ENCODE measurements at regions not wholly inside any gene's neighbourhood (a gene's known extent, or its start where the extent isn't known, plus 50 kb on each side); places are given as distances from the start of the nearest gene placed in this dataset.
"Not testable (repeated sequence)": the region's sequence is repeated elsewhere in the genome, so short reads cannot be mapped to it uniquely, and the experiment has no call there.

DNA sequence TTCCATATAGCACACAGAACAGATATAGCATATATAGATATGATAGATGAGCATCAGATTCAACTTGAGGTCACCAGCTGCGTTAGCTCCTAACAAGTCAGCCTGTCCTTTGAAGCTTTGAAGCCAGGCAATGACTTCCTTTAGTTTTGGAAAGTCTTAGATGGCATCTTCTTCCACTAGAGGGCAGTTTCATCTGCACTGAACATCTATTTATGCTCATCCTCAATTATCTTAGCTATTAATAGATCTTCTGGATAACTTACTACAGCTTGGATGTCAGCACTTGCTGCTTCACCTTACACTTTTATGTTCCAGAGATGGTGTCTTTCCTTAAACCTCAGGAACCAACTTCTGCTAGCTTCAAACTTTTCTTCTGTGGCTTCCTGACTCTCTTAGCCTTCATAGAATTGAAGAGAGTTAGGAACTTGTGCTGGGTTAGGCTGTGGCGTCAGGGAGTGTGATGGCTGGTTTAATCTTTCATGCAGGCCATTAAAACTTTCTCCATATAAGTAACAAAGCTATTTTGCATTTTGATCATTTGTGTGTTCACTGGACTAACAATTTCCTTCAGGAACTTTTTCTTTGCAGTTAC lies 1401.4 kb downstream of the EFNA5 start:
- Histone ChIP-seq H3K9me3 (replicated peaks) (0 out of 2 replicates have a peak, but pooled peaks cover 2% of the 10 kb centered on the region), H3K4me3 (no peak overlapping the region), H3K4me1 (no peaks in the 10 kb centered on the region), H3K27ac (no peak overlapping the region), H3K27me3 (no peaks in the 10 kb centered on the region), H3K36me3 (no peaks in the 10 kb centered on the region)
- peak in 1 of 2 experiments; percentile 47 for DNase-seq

DNA sequence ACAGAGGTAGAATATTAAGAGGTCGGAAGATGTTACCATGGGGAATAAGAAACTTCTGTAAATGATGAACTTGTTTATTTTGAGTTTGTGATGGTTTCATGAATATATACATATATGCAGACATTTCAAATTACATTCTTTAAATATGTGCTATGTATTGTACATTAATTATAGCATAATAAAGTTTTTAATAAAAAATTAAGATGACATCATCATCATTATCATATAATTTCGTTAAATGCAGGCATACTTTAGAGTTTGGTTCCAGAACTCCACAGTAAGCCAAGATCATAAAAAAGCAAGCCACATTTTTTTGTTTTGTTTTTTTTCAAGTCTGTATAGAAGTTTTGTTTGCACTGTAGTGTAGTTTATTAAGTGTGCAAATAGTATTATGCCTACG lies 1403.5 kb downstream of the EFNA5 start:
- Histone ChIP-seq H3K27ac (no peak overlapping the region), H3K36me3 (no peaks in the 10 kb centered on the region), H3K27me3 (no peaks in the 10 kb centered on the region), H3K4me3 (no peak overlapping the region), H3K4me1 (0 out of 2 replicates have a peak, but pooled peaks cover 3% of the 10 kb centered on the region), H3K9me3 (replicated peaks) (no peaks in the 10 kb centered on the region)
- DNase-seq = no peak

DNA sequence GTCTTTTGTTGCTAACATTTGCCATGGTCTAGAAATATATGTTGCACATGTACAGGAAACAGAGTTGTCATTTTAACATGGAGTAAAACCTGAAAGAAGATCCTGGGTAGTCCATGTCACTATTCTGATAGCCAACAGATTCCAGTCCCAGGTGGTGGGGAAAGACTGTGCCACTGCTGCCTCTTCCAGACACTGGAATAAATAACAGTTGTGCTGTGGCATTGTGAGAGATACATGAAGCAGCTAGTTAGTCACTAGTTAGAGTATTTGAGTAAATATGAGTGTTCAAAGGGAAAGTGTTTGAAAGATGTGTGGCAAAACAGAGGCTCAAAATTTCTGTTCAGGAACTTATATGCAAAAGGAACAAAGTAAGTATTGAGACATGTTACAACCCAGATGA lies 1408.3 kb downstream of the EFNA5 start:
- no peaks in the 10 kb centered on the region for H3K9me3 ChIP-seq (replicated peaks)
- H3K36me3 ChIP-seq = no peaks in the 10 kb centered on the region
- H3K4me3 ChIP-seq = no peak overlapping the region
- no peaks in the 10 kb centered on the region for H3K27me3 ChIP-seq
- 0 out of 2 replicates have a peak, but pooled peaks cover 3% of the 10 kb centered on the region for H3K4me1 ChIP-seq
- DNase-seq = no peak
- no peak overlapping the region for H3K27ac ChIP-seq

DNA sequence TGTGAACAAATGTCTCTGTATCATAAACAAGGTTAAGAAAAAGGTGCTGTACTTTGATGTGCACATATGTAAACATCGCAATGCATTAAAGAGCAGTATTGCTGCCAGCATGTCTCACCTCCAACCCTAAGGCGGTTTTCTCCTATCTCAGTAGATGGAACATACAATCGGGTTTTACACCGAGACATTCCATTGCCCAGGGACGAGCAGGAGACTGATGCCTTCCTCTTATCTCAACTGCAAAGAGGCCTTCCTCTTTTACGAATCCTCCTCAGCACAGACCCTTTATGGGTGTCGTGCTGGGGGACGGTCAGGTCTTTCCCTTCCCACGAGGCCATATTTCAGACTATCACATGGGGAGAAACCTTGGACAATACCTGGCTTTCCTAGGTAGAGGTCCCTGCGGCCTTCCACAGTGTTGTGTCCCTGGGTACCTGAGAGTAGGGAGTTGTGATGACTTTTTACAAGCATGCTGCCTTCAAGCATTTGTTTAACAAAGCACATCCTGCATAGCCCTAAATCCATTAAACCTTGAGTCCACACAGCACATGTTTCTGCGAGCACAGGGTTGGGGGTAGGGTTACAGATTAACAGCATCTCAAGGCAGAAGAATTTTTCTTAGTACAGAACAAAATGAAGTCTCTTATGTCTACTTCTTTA lies 1411.2 kb downstream of the EFNA5 start:
- not testable (repeated sequence) for H3K27ac ChIP-seq; H3K9me3 ChIP-seq (replicated peaks); H3K36me3 ChIP-seq; H3K4me3 ChIP-seq; H3K4me1 ChIP-seq; DNase-seq; H3K27me3 ChIP-seq

DNA sequence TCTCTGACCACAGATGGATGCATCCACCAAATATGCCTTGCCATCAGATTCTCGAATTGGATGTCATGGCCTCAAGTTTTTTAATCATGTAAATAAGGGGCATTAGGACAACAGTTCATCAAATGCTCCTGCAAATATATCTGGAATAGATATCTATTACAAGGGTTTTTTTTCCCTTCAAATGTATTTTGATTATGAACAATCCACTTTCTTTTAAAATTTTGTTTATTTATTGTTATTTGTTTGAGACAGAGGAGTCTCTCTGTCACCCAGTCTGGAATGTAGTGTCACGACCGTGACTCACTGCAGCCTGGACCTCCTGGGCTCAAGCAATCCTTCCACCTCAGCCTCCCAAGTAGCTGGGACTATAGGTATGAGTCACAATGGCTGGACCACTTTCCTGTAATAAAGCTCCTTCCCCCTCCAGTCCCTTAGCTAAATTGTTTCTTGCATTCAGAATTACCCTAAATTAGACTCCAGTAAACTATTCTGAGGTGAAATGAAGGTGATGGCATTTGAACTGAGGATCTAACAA lies 1412.1 kb downstream of the EFNA5 start:
- H3K27me3 ChIP-seq = no peaks in the 10 kb centered on the region
- no peaks in the 10 kb centered on the region for H3K9me3 ChIP-seq (replicated peaks)
- no peak for DNase-seq
- H3K36me3 ChIP-seq = no peaks in the 10 kb centered on the region
- no peak overlapping the region for H3K4me3 ChIP-seq
- H3K27ac ChIP-seq = no peak overlapping the region
- 0 out of 2 replicates have a peak, but pooled peaks cover 3% of the 10 kb centered on the region for H3K4me1 ChIP-seq

DNA sequence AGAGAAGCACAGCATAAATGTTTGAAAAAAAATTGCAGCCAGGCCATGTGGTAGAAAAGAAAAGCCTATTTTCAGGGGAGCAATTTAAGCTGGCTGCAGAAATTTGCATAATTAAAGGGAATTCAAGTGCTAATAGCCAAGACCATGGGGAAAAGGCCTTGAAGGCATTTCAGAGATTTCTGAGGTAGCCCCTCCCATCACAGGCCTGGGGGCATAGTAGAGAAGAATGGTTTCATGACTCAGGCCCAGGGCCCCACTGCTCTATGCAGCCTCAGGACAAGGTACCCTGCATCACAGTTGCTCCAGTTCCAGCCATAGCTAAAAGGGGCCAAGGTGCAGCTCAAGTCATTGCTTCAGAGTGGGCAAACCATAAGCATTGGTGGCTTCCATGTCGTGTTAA lies 1416.0 kb downstream of the EFNA5 start:
- Histone ChIP-seq H3K4me1 (no peaks in the 10 kb centered on the region), H3K27me3 (no peaks in the 10 kb centered on the region), H3K27ac (no peak overlapping the region), H3K4me3 (no peak overlapping the region), H3K36me3 (no peaks in the 10 kb centered on the region), H3K9me3 (replicated peaks) (no peaks in the 10 kb centered on the region)
- no peak for DNase-seq

DNA sequence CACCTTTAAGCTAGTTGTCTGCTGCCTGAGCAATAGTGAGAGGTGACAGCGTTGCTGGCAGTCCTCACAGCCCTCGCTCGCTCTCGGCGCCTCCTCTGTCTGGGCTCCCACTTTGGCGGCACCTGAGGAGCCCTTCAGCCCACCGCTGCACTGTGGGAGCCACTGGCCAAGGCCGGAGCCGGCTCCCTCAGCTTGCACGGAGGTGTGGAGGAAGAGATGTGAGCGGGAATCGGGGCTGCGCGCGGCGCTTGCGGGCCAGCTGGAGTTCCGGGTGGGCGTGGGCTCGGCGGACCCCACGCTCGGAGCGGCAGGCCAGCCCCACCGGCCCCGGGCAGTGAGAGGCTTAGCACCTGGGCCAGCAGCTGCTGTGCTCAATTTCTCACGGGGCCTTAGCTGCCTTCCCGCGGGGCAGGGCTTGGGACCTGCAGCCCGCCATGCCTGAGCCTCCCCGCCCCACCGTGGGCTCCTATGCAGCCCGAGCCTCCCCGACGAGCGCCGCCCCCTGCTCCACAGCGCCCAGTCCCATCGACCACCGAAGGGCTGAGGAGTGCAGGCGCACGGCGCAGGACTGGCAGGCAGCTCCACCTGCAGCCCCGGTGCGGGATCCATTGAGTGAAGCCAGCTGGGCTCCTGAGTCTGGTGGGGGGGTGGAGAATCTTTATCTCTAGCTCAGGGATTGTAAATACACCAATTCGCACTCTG lies 1424.5 kb downstream of the EFNA5 start:
- H3K36me3 ChIP-seq; H3K4me1 ChIP-seq; H3K9me3 ChIP-seq (replicated peaks); H3K27ac ChIP-seq; H3K4me3 ChIP-seq; DNase-seq; H3K27me3 ChIP-seq: not testable (repeated sequence)

DNA sequence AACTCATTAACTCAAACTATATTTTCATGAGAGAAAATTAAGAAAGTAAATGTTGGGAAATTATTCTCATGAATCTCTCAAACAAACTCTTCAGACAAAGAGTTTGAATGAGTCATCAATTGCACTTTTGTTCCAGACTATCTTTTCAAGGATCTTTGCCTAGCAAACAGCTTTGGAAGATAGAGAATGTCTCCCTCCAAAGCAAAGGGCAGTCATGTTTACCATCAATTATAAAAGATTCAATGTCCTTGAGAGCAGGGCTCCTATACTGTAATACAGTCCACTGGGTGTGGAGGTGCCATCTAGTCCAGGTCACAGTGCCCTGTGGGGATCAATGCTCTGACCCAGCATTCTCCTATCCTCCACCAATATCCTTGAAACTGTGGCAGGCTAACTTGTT lies 1429.3 kb downstream of the EFNA5 start:
- Histone ChIP-seq H3K27ac (no peak overlapping the region), H3K4me3 (no peak overlapping the region), H3K36me3 (no peaks in the 10 kb centered on the region), H3K4me1 (no peaks in the 10 kb centered on the region), H3K27me3 (no peaks in the 10 kb centered on the region), H3K9me3 (replicated peaks) (no peaks in the 10 kb centered on the region; the same call in 1 of the 2 replicates)
- no peak for DNase-seq

DNA sequence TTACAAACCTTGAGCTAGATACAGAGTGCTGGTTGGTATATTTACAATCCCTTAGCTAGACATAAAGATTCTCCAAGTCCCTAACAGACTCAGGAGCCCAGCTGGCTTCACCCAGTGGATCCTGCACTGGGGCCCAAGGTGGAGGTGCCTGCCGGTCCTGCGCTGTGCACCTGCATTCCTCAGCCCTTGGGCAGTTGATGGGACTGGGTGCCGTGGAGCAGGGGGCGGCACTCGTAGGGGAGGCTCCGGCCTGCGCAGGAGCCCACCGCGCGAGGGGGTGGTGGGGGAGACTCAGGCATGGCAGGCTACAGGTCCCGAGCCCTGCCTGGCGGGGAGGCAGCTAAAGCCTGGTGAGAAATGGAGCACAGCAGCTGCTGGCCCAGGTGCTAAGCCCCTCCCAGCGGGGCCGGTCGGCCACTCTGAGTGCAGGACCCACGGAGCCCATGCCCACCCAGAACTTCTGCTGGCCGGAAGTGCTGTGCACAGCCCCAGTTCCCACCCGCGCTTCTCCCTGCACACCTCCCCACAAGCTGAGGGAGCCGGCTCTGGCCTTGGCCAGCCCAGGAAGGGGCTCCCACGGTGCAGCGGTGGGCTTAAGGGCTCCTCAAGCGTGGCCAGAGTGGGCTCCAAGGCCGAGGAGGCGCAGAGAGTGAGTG lies 1464.7 kb downstream of the EFNA5 start:
- DNase-seq = no peak
- Histone ChIP-seq H3K27ac (no peak overlapping the region), H3K27me3 (no peaks in the 10 kb centered on the region), H3K9me3 (replicated peaks) (no peaks in the 10 kb centered on the region), H3K4me1 (no peaks in the 10 kb centered on the region), H3K36me3 (no peaks in the 10 kb centered on the region), H3K4me3 (no peak overlapping the region)

DNA sequence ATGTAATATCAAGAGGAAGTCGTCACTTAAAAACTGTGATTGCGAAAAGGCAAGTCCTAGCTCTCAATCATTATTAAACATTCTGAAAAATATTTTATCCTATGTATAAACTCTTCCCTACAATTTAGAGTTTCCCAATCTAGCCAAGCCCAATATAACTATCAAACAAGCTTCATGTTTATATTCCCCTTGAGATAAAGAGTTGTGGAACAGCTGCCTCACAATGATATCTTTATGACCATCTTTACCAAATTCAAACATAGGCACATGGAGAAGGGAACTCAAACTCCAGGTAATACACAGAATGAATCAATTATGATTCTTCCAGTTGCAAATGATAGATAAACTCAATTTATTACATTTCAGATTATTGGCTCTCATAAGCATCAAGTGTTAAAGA lies 1468.7 kb downstream of the EFNA5 start:
- Histone ChIP-seq H3K27me3 (no peaks in the 10 kb centered on the region), H3K4me1 (no peaks in the 10 kb centered on the region), H3K4me3 (no peak overlapping the region), H3K36me3 (no peaks in the 10 kb centered on the region), H3K27ac (no peak overlapping the region), H3K9me3 (replicated peaks) (no peaks in the 10 kb centered on the region)
- no peak for DNase-seq

DNA sequence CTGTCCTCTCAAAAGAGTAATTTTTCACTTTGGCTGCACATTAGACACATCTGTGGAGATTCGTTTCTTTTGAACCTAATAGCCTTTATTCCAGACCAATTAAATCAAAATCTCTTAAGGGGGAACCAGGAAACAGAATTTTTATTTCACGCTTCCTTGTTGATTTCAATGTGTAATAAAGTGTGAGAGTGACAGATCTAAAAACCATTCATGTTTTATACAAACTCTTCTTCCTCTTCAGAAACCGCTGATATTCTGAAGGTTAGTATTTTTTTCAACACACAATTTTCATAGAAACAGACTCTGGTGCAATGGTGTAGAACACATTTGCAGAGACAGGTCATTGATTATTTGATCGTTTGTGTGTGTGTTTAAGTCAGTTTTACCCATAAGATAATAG lies 1469.8 kb downstream of the EFNA5 start:
- DNase-seq = no peak
- H3K36me3 ChIP-seq = no peaks in the 10 kb centered on the region
- no peaks in the 10 kb centered on the region for H3K4me1 ChIP-seq
- H3K27ac ChIP-seq = no peak overlapping the region
- no peaks in the 10 kb centered on the region for H3K27me3 ChIP-seq
- no peaks in the 10 kb centered on the region for H3K9me3 ChIP-seq (replicated peaks)
- H3K4me3 ChIP-seq = no peak overlapping the region

DNA sequence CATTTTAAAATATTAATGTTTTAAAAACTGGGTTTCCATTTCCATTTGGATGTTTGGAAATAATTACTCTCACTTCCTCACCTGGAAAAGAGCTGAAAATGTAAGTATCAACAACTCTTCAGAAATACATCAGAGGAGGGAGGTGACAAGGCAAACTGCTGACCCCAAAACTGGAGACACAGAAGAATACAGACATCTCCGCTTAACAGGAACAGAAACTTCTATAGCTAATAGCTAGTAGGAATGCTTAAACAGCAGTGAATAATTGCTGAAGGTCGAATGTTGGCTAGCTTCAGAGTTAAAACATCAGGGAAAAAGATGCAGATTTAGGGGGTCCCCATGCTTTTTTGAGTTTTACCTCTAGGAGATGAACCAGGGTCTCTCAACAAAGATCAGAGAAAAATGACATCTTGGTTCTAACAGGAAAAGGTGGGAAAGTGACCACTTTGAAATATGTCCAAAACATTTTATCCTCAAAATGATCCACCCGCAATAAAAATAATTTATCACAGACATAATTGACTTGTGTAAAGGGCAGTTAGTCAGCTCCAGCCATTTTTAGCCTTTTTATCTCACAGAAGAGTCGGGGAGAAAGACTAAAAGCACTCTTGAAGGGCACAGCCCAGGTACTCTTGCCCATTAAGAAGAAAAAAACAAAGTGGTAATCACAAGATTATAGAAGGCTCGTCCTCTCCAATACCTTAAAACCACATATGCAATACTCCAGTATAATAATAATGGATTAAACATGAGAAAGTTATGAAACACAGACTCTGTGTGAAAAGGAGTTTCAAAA lies 1474.9 kb downstream of the EFNA5 start:
- DNase-seq = no peak
- Histone ChIP-seq H3K9me3 (replicated peaks) (no peaks in the 10 kb centered on the region; the same call in 1 of the 2 replicates), H3K27ac (no peak overlapping the region), H3K4me1 (no peaks in the 10 kb centered on the region), H3K27me3 (no peaks in the 10 kb centered on the region), H3K4me3 (no peak overlapping the region), H3K36me3 (no peaks in the 10 kb centered on the region)

DNA sequence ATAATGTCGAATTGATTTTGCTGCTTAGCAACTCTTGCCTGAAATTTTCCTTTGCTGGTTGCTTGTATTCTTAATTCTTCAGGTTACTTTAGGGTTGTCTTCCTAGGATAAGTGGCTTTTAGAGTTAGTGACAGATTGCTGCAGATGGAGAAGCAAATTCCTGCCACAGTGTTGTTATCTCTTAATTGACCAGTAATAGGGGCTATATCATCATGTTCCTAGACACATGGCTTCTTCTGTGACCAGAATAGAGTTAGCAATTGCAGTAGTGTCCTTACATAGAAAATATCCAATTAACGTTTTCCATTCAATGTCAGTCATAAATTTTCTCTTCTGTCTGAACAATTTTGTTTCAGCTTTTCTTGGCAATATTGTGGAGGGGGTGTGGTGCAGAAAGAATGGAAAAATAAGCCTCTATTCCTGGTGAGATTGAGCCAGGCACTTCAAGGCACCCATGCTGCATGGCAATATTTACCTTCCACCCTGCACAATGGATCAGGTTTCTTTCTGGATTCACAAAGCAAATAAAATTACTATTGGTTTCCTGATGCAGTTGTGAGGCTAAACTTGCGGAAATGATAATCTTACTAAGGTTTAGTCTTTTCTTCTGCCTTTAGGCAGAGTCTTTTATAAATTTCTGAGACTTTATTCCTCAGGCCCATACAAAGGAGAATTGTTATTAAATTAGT lies 1481.5 kb downstream of the EFNA5 start:
- DNase-seq = peak in 1 of 2 experiments; percentile 13
- no peak overlapping the region for H3K4me3 ChIP-seq
- no peaks in the 10 kb centered on the region for H3K36me3 ChIP-seq
- H3K27ac ChIP-seq = no peak overlapping the region
- no peaks in the 10 kb centered on the region for H3K4me1 ChIP-seq
- no peaks in the 10 kb centered on the region for H3K27me3 ChIP-seq
- H3K9me3 ChIP-seq (replicated peaks) = no peaks in the 10 kb centered on the region; the same call in 1 of the 2 replicates

DNA sequence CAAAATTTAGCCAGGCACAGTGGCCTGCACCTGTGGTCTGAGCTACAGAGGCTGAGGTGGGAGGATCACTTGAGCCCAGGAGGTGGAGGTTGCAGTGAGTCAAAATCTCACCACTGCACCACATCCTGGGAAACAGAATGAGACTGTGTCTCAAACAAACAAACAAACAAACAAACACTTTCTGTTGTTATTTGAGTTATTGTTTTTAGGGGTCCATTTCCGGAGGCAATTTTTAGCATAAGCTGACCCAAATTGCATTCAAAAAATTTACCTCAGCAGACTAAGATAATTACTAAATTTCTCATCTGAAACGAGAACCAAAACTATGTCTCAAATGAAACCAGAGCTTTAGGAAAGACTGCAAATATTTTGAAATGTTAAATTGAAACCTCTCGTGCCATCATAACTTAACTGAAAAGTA lies 1485.1 kb downstream of the EFNA5 start:
- no peak for DNase-seq
- H3K4me3 ChIP-seq = no peak overlapping the region
- H3K27me3 ChIP-seq = no peaks in the 10 kb centered on the region
- no peaks in the 10 kb centered on the region for H3K36me3 ChIP-seq
- H3K4me1 ChIP-seq = no peaks in the 10 kb centered on the region
- no peak overlapping the region for H3K27ac ChIP-seq
- 0 out of 2 replicates have a peak, but pooled peaks cover under 1% of the 10 kb centered on the region for H3K9me3 ChIP-seq (replicated peaks)

Data from SJCRH30 (cell line).